ENCODE measurements at regions not wholly inside any gene's neighbourhood (a gene's known extent, or its start where the extent isn't known, plus 50 kb on each side); places are given as distances from the start of the nearest gene placed in this dataset.
"Not testable (repeated sequence)": the region's sequence is repeated elsewhere in the genome, so short reads cannot be mapped to it uniquely, and the experiment has no call there.

GRCh38 chrX:110536816-110537215 lies 178.2 kb downstream of the RTL9 start:
- Histone ChIP-seq H3K4me1 (replicated peaks in 1 of 2) (no peaks in the 10 kb centered on the region), H3K4me3 (no peak overlapping the region), H3K27ac (no peak overlapping the region)
- in situ Hi-C loops (cut with MboI; ENCODE audit: low pct_unique_long_range_greater_than_20kb in 2 of 9, low sequenced_read_pairs in 9 of 9, unreplicated experiment in 9 of 9): no loop called here
- ATAC-seq (replicated peaks in 6 of 8): no peak
- 0 to 75% (median 49%) methylated on average over 2 of the region's 2 CpGs; no CpG with 5 or more reads in 6 of the 10 experiments for WGBS, 10 experiments

DNA sequence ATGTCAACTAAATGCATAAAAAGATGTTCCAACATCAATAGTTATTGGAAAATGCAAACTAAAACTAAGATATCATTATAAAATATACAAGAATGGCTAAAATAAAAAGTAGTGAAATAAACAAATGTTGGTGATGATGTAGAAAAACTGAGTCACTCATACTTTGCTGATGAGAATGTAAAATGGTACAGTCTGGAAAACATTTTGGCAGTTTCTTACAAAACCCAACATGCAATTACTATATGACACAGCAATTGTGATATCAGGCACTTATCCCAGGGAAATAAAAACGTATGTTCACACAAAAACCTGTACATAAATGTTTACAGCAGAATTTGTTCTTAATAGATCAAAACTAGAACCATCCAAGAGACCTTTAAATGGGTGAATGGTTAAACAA lies 182.6 kb downstream of the RTL9 start:
- in situ Hi-C loops (cut with MboI; ENCODE audit: low pct_unique_long_range_greater_than_20kb in 2 of 9, low sequenced_read_pairs in 9 of 9, unreplicated experiment in 9 of 9): no loop called here
- 0 to 100% (median 33%) methylated on average over 1 of the region's 1 CpG; no CpG with 5 or more reads in 7 of the 10 experiments for WGBS, 10 experiments
- ATAC-seq (replicated peaks in 6 of 8): no peak
- H3K4me1 ChIP-seq (replicated peaks in 1 of 2): no peaks in the 10 kb centered on the region
- no peak overlapping the region for H3K4me3 ChIP-seq
- H3K27ac ChIP-seq: no peak overlapping the region

GRCh38 chrX:110550854-110551253 lies 192.2 kb downstream of the RTL9 start:
- H3K27ac ChIP-seq; H3K4me3 ChIP-seq; in situ Hi-C loops (cut with MboI; ENCODE audit: low pct_unique_long_range_greater_than_20kb in 2 of 9, low sequenced_read_pairs in 9 of 9, unreplicated experiment in 9 of 9); H3K4me1 ChIP-seq (replicated peaks in 1 of 2); ATAC-seq (replicated peaks in 6 of 8): not testable (repeated sequence)
- 60 to 83% (median 79%) methylated on average over 1 to 2 of the region's 4 CpGs; no CpG with 5 or more reads in 6 of the 10 experiments for WGBS, 10 experiments

- WGBS, 10 experiments: 74 to 80% methylated on average over 1 to 7 of the region's 12 CpGs; no CpG with 5 or more reads in 8 of the 10 experiments
- Histone ChIP-seq H3K4me1 (replicated peaks in 1 of 2) (no peaks in the 10 kb centered on the region), H3K4me3 (no peak overlapping the region), H3K27ac (no peak overlapping the region)
- in situ Hi-C loops (cut with MboI; ENCODE audit: low pct_unique_long_range_greater_than_20kb in 2 of 9, low sequenced_read_pairs in 9 of 9, unreplicated experiment in 9 of 9): no loop called here
- ATAC-seq (replicated peaks in 6 of 8): no peak
These were observed 199.2 kb downstream of the RTL9 start for GRCh38 chrX:110557864-110558263.

- WGBS, 10 experiments: no CpG with 5 or more reads among the region's 16 CpGs
- ATAC-seq (replicated peaks in 6 of 8): no peak
- Histone ChIP-seq H3K27ac (no peak overlapping the region), H3K4me1 (replicated peaks in 1 of 2) (no peaks in the 10 kb centered on the region), H3K4me3 (no peak overlapping the region)
- in situ Hi-C loops (cut with MboI; ENCODE audit: low pct_unique_long_range_greater_than_20kb in 2 of 9, low sequenced_read_pairs in 9 of 9, unreplicated experiment in 9 of 9): no loop called here
These were observed 199.8 kb downstream of the RTL9 start for GRCh38 chrX:110558406-110558805.

GRCh38 chrX:110561034-110561433 lies 202.4 kb downstream of the RTL9 start:
- in situ Hi-C loops (cut with MboI; ENCODE audit: low pct_unique_long_range_greater_than_20kb in 2 of 9, low sequenced_read_pairs in 9 of 9, unreplicated experiment in 9 of 9): no loop called here

DNA sequence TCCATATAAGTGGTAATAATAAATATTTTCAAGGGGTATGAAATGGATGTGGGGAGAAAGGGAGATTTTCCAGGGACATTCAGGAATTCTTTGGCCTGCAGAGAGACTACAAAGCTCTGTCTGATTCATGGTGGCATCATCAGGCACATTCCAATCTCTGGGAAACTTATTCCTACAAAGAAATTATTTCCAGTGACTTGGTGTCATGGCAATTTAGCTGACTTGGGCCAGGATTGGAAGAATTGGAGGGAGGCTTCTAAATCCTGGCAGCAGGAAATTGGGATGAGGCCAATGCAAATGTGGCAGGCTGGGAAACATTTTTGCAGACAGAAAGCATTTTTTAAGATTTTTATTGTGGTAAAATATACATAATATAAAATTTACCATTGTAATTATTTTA lies 204.6 kb downstream of the RTL9 start:
- Histone ChIP-seq H3K4me1 (replicated peaks in 1 of 2) (no peaks in the 10 kb centered on the region), H3K4me3 (no peak overlapping the region), H3K27ac (no peak overlapping the region)
- peak in 1 of 8 experiments; percentile 58 for ATAC-seq (replicated peaks in 6 of 8)
- in situ Hi-C loops (cut with MboI; ENCODE audit: low pct_unique_long_range_greater_than_20kb in 2 of 9, low sequenced_read_pairs in 9 of 9, unreplicated experiment in 9 of 9): no loop called here

More at GRCh38 chrX:110561034-110561433, 202.4 kb downstream of the RTL9 start:
- no peak overlapping the region for H3K4me3 ChIP-seq
- peak in 2 of 8 experiments; percentile 45 to 62 for ATAC-seq (replicated peaks in 6 of 8)
- H3K27ac ChIP-seq: no peak overlapping the region
- 44 to 100% methylated on average over 1 to 2 of the region's 2 CpGs; no CpG with 5 or more reads in 8 of the 10 experiments for WGBS, 10 experiments
- no peaks in the 10 kb centered on the region for H3K4me1 ChIP-seq (replicated peaks in 1 of 2)

DNA sequence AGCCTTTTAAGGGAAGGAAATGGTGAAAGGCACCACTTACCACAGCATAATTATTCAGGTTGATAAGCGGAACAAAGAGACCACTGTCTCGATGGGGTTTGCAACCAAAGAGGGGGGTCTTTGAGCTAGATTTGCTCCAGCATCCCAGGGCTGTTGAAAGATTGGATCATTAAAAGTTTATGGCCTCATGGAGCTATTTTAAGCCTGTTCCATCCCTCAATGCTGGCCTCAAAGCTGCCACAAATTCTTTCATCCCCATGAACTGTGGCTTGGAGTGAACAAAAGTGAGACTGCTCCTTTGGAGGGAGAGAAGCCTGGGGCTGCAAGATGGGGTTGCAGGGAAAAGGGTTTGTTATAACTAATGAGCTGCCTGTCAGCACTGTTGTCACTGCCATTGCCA lies 209.8 kb downstream of the RTL9 start:
- WGBS, 10 experiments: 0 to 40% methylated on average over 1 of the region's 2 CpGs; no CpG with 5 or more reads in 8 of the 10 experiments
- no peak overlapping the region for H3K27ac ChIP-seq
- ATAC-seq (replicated peaks in 6 of 8): peak in 2 of 8 experiments; percentile 16 to 70
- H3K4me3 ChIP-seq: no peak overlapping the region
- in situ Hi-C loops (cut with MboI; ENCODE audit: low pct_unique_long_range_greater_than_20kb in 2 of 9, low sequenced_read_pairs in 9 of 9, unreplicated experiment in 9 of 9): no loop called here
- H3K4me1 ChIP-seq (replicated peaks in 1 of 2): peaks cover 0 to 3% of the 10 kb centered on the region in 2 donors

DNA sequence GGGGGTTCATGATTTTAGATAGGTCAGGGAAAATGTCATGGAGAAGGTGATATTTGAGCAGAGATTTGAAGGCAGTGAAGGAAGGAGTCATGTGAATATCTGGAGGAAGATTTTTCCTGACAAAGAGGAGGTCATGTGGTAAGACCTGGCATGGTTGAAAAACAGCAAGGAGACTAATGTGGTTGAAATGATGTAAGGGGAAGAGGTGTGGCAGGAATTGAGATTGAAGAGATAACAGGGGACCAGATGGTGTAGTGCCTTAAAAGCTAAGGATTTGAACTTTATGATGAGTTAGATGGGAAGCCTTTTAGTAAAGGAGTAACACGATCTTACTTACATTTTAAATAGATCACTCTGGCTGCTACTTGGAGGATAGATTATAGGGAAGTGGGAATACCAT lies 210.9 kb downstream of the RTL9 start:
- H3K4me3 ChIP-seq: no peak overlapping the region
- 20 to 88% (median 60%) methylated on average over 1 of the region's 1 CpG; no CpG with 5 or more reads in 5 of the 10 experiments for WGBS, 10 experiments
- in situ Hi-C loops (cut with MboI; ENCODE audit: low pct_unique_long_range_greater_than_20kb in 2 of 9, low sequenced_read_pairs in 9 of 9, unreplicated experiment in 9 of 9): no loop called here
- H3K27ac ChIP-seq: no peak overlapping the region
- peaks cover 0 to 3% of the 10 kb centered on the region in 2 donors for H3K4me1 ChIP-seq (replicated peaks in 1 of 2)
- peak in 2 of 8 experiments; percentile 66 to 89 for ATAC-seq (replicated peaks in 6 of 8)

DNA sequence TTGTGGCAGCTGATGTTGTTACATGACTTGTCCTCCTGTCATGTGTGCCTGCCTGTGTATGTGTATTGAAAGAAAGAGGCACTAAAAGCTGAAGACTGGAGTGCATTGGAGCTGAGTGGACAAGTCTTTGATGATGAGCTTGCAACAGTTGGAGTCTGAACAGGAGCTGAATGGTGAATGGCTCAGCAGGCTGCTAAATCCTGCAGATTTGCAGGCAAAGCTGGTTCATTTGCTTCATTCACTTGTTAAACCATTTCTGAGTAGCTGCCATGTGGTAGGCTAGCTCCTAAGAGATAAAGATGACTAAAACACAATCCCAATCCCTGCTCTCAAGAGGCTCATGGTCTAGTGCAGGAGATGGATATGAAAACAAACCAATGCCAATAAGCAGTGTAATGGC lies 217.3 kb downstream of the CHRDL1 start:
- ATAC-seq (replicated peaks in 6 of 8): no peak
- H3K4me3 ChIP-seq: no peak overlapping the region
- H3K4me1 ChIP-seq (replicated peaks in 1 of 2): no peaks in the 10 kb centered on the region
- no peak overlapping the region for H3K27ac ChIP-seq
- in situ Hi-C loops (cut with MboI; ENCODE audit: low pct_unique_long_range_greater_than_20kb in 2 of 9, low sequenced_read_pairs in 9 of 9, unreplicated experiment in 9 of 9): no loop called here

GRCh38 chrX:110584083-110584482 lies 211.5 kb downstream of the CHRDL1 start:
- no peak overlapping the region for H3K27ac ChIP-seq
- 0 to 43% (median 29%) methylated on average over 1 to 3 of the region's 3 CpGs; no CpG with 5 or more reads in 5 of the 10 experiments for WGBS, 10 experiments
- in situ Hi-C loops (cut with MboI; ENCODE audit: low pct_unique_long_range_greater_than_20kb in 2 of 9, low sequenced_read_pairs in 9 of 9, unreplicated experiment in 9 of 9): no loop called here

GRCh38 chrX:110588164-110588563 lies 207.5 kb downstream of the CHRDL1 start:
- in situ Hi-C loops (cut with MboI; ENCODE audit: low pct_unique_long_range_greater_than_20kb in 2 of 9, low sequenced_read_pairs in 9 of 9, unreplicated experiment in 9 of 9): no loop called here
- Histone ChIP-seq H3K4me3 (no peak overlapping the region), H3K4me1 (replicated peaks in 1 of 2) (no peaks in the 10 kb centered on the region), H3K27ac (no peak overlapping the region)
- 0 to 40% (median 14%) methylated on average over 1 of the region's 2 CpGs; no CpG with 5 or more reads in 6 of the 10 experiments for WGBS, 10 experiments
- peak in 1 of 8 experiments; percentile 15 for ATAC-seq (replicated peaks in 6 of 8)

More at GRCh38 chrX:110584083-110584482, 211.5 kb downstream of the CHRDL1 start:
- Histone ChIP-seq H3K4me1 (replicated peaks in 1 of 2) (no peaks in the 10 kb centered on the region), H3K4me3 (no peak overlapping the region)
- ATAC-seq (replicated peaks in 6 of 8): peak in 2 of 8 experiments; percentile 25 to 59

DNA sequence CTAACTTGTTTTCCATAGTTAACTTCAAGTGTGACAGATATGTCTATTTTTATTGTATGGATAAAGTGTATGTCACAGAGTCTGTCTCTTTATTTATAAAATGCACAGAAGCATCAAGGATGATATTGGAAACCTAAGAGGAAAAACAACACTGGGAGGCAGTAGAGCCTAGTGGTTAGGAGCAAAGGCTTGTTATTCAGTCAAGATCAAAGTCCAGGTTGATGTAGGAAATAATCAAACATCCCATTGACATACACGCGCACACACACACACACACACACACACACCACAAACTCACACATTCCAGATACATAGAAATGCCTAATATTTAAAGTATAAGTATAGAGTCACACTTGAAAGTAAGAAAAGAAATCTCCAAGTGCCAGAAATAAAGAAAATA lies 206.8 kb downstream of the CHRDL1 start:
- H3K27ac ChIP-seq: no peak overlapping the region
- in situ Hi-C loops (cut with MboI; ENCODE audit: low pct_unique_long_range_greater_than_20kb in 2 of 9, low sequenced_read_pairs in 9 of 9, unreplicated experiment in 9 of 9): no loop called here
- no peak overlapping the region for H3K4me3 ChIP-seq
- WGBS, 10 experiments: 20 to 100% (median 56%) methylated on average over 2 of the region's 2 CpGs; no CpG with 5 or more reads in 6 of the 10 experiments
- ATAC-seq (replicated peaks in 6 of 8): no peak
- H3K4me1 ChIP-seq (replicated peaks in 1 of 2): no peaks in the 10 kb centered on the region

DNA sequence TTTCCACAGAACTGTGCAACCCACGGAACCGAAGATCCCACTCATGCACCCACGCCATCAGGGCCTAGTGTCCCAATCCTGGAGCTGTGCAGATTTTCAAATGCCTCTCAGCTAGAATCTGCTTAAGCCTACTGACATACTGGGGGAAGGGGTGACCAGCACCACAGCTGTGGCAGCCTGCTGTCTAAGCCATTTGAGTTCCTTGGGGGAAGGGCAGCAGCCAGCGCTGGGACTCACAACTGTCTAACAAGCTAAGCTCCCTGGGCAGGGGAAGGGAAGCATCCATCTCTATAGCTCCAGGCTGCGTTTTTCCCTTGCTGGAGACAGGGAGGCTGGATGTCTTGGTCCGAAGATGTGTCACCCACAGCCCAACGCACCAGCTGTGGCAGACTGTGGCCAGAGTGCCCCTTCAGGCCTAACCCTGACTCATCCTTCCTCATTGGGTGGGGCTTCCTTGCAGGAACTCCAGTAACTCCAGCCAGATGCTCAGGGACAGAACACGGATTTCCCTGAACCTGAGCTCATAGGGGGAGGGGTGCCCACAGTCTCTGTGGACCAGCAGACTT lies 194.8 kb downstream of the CHRDL1 start:
- in situ Hi-C loops (cut with MboI; ENCODE audit: low pct_unique_long_range_greater_than_20kb in 2 of 9, low sequenced_read_pairs in 9 of 9, unreplicated experiment in 9 of 9): no loop called here
- no peaks in the 10 kb centered on the region for H3K4me1 ChIP-seq (replicated peaks in 1 of 2)
- 80% methylated on average over 1 of the region's 8 CpGs; no CpG with 5 or more reads in 9 of the 10 experiments for WGBS, 10 experiments
- no peak overlapping the region for H3K27ac ChIP-seq
- no peak overlapping the region for H3K4me3 ChIP-seq
- peak in 2 of 8 experiments; percentile 97 to 98 for ATAC-seq (replicated peaks in 6 of 8)

All from motor neuron (in vitro differentiated cells).